ENCODE measurements at regions not wholly inside any gene's neighbourhood (a gene's known extent, or its start where the extent isn't known, plus 50 kb on each side); places are given as distances from the start of the nearest gene placed in this dataset.

DNA sequence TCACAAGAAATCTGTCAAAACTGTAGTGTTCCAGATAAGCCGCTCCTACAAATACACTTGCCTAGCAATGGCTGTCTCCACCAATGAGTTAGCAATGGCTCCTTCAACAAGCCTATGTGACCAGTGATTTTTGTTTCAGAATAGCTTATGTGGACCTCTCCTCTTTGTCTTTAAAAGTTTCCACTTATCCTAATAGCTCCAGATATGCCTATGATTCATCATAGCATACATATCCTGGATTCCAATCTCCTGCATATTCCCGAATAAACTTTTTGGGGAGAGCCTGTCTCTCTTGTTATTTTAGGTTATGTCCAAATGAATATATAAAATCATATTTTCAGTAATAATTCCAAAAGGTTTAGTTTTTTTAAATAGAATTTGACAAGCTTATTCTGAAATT is 510.6 kb downstream of the ARL4A start:
- Histone ChIP-seq H3K36me3 (ENCODE audit: low read depth) (no peaks in the 10 kb centered on the region), H3F3A (ENCODE audit: insufficient read depth) (no peaks in the 10 kb centered on the region), H3K27me3 (replicated peaks; ENCODE audit: insufficient read depth) (no peaks in the 10 kb centered on the region), H3K79me2 (ENCODE audit: insufficient read depth) (no peaks in the 10 kb centered on the region), H3K9ac (no peak overlapping the region), H4K20me1 (ENCODE audit: insufficient read depth) (no peaks in the 10 kb centered on the region), H3K4me3 (no peak overlapping the region), H3K9me3 (ENCODE audit: low read depth) (no peaks in the 10 kb centered on the region), H2AFZ (no peak overlapping the region), H3K27ac (no peak overlapping the region), H3K9me2 (ENCODE audit: insufficient read depth) (no peaks in the 10 kb centered on the region), H3K4me1 (ENCODE audit: insufficient read depth) (peaks cover 12% of the 10 kb centered on the region; the same call in 1 of the 2 replicates), H3K4me2 (ENCODE audit: unreplicated experiment) (no peak overlapping the region)
- DNase-seq: no peak
- TF ChIP-seq EZH2phosphoT487 (IDR thresholded peaks at IDR 0.05; ENCODE audit: insufficient read depth, low read depth) (no peak), EZH2 (IDR thresholded peaks at IDR 0.05; ENCODE audit: insufficient read depth, poor library complexity, severe bottlenecking) (no peak)
- in situ Hi-C loops (cut with MboI): no loop called here
- 72 to 84% methylated on average over 2 of the region's 2 CpGs for WGBS, 2 experiments (ENCODE audit: low coverage in 1 of 2, low lambda C conversion rate in 2 of 2, missing lambda C conversion rate in 2 of 2)

DNA sequence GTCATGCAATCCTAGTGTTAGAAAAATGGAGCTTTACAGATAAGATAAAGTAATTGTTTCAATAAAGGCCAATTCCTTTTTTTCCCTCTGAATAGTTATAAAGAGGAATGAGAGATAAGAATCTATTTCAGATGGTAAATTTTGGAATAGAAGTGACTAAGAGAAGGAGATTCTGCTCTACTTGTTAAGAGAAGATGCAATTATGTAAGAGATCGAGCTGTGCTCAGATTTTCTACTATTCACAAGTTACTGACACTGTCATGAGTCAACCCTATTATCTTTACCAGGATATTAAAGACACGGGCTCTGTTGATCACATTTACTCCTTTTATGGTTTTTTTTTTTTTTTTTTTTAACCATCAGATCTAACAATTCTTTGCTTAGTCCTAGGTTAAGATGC is 511.3 kb downstream of the ARL4A start:
- Histone ChIP-seq H3K79me2 (ENCODE audit: insufficient read depth) (no peaks in the 10 kb centered on the region), H3K9me2 (ENCODE audit: insufficient read depth) (no peaks in the 10 kb centered on the region), H3K27me3 (replicated peaks; ENCODE audit: insufficient read depth) (no peaks in the 10 kb centered on the region), H3K27ac (no peak overlapping the region), H3F3A (ENCODE audit: insufficient read depth) (no peaks in the 10 kb centered on the region), H3K4me3 (no peak overlapping the region), H3K4me1 (ENCODE audit: insufficient read depth) (peaks cover 12% of the 10 kb centered on the region; the same call in 1 of the 2 replicates), H3K36me3 (ENCODE audit: low read depth) (no peaks in the 10 kb centered on the region), H4K20me1 (ENCODE audit: insufficient read depth) (no peaks in the 10 kb centered on the region), H2AFZ (no peak overlapping the region), H3K4me2 (ENCODE audit: unreplicated experiment) (no peak overlapping the region), H3K9ac (no peak overlapping the region), H3K9me3 (ENCODE audit: low read depth) (no peaks in the 10 kb centered on the region)
- TF ChIP-seq EZH2phosphoT487 (IDR thresholded peaks at IDR 0.05; ENCODE audit: insufficient read depth, low read depth) (no peak), EZH2 (IDR thresholded peaks at IDR 0.05; ENCODE audit: insufficient read depth, poor library complexity, severe bottlenecking) (no peak)
- 14 to 22% methylated on average over 2 of the region's 2 CpGs for WGBS, 2 experiments (ENCODE audit: low coverage in 1 of 2, low lambda C conversion rate in 2 of 2, missing lambda C conversion rate in 2 of 2)
- in situ Hi-C loops (cut with MboI): no loop called here
- peak; percentile 36 for DNase-seq

DNA sequence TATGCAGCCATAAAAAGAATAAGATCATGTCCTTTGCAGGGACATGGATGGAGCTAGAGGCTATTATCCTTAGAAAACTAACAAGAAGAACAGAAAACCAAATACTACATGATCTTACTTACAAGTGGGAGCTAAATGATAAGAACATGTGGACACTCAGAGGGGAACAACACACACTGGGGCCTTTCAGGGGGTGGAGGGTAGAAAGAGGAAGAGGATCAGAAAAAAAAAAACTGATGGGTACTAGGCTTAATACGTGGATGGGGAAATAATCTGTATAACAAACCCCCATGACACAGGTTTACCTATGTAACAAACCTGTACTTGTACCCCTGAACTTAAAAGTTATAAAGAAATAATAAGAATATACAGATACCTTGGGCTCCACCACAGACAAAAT is 514.2 kb downstream of the ARL4A start:
- peaks cover 12% of the 10 kb centered on the region; the same call in 1 of the 2 replicates for H3K4me1 ChIP-seq (ENCODE audit: insufficient read depth)
- H3K9me2 ChIP-seq (ENCODE audit: insufficient read depth): no peaks in the 10 kb centered on the region
- H3K27ac ChIP-seq: no peak overlapping the region
- no peaks in the 10 kb centered on the region for H3K36me3 ChIP-seq (ENCODE audit: low read depth)
- H4K20me1 ChIP-seq (ENCODE audit: insufficient read depth): no peaks in the 10 kb centered on the region
- H3K79me2 ChIP-seq (ENCODE audit: insufficient read depth): no peaks in the 10 kb centered on the region
- no peak for DNase-seq
- H2AFZ ChIP-seq: no peak overlapping the region
- no peak for TF ChIP-seq EZH2 (IDR thresholded peaks at IDR 0.05; ENCODE audit: insufficient read depth, poor library complexity, severe bottlenecking)
- no peak for TF ChIP-seq EZH2phosphoT487 (IDR thresholded peaks at IDR 0.05; ENCODE audit: insufficient read depth, low read depth)
- H3K4me2 ChIP-seq (ENCODE audit: unreplicated experiment): no peak overlapping the region
- WGBS, 2 experiments (ENCODE audit: low coverage in 1 of 2, low lambda C conversion rate in 2 of 2, missing lambda C conversion rate in 2 of 2): 18 to 58% methylated on average over 1 of the region's 1 CpG
- H3K9ac ChIP-seq: no peak overlapping the region
- in situ Hi-C loops (cut with MboI): no loop called here
- 0 out of 2 replicates have a peak, but pooled peaks cover 4% of the 10 kb centered on the region for H3K27me3 ChIP-seq (replicated peaks; ENCODE audit: insufficient read depth)
- no peak overlapping the region for H3K4me3 ChIP-seq
- no peaks in the 10 kb centered on the region for H3K9me3 ChIP-seq (ENCODE audit: low read depth)
- H3F3A ChIP-seq (ENCODE audit: insufficient read depth): no peaks in the 10 kb centered on the region

DNA sequence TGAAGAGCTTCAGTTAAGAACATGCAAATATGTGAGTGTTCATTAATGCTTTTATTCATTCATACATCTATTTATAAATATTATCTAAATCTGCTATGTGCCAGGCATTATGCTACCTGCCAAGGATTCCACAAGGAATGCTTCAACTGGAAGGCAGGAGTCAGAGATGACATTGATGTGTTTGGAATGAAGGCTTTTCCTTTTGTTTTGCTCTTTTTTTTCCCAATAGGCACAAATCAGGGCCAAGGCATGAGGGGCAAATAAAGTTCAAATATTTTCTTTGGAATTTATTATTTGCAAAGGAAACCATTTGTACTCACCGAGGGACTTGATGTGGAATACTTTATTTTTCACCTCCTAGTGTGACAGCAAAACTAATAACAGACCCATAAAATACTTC is 530.3 kb downstream of the ARL4A start:
- Histone ChIP-seq H3K4me2 (ENCODE audit: unreplicated experiment) (no peak overlapping the region), H3K9ac (no peak overlapping the region), H3K4me3 (no peak overlapping the region), H3K9me3 (ENCODE audit: low read depth) (no peaks in the 10 kb centered on the region), H3K79me2 (ENCODE audit: insufficient read depth) (no peaks in the 10 kb centered on the region), H3K27me3 (replicated peaks; ENCODE audit: insufficient read depth) (no peaks in the 10 kb centered on the region), H3K9me2 (ENCODE audit: insufficient read depth) (no peaks in the 10 kb centered on the region), H2AFZ (peak overlapping the region; percentile 29; the same call in 1 of the 2 replicates), H4K20me1 (ENCODE audit: insufficient read depth) (no peaks in the 10 kb centered on the region), H3K36me3 (ENCODE audit: low read depth) (no peaks in the 10 kb centered on the region), H3K4me1 (ENCODE audit: insufficient read depth) (no peaks in the 10 kb centered on the region), H3K27ac (no peak overlapping the region), H3F3A (ENCODE audit: insufficient read depth) (no peaks in the 10 kb centered on the region)
- in situ Hi-C loops (cut with MboI): no loop called here
- TF ChIP-seq EZH2phosphoT487 (IDR thresholded peaks at IDR 0.05; ENCODE audit: insufficient read depth, low read depth) (no peak), EZH2 (IDR thresholded peaks at IDR 0.05; ENCODE audit: insufficient read depth, poor library complexity, severe bottlenecking) (no peak)
- DNase-seq: no peak
- 0 to 2% methylated on average over 1 of the region's 1 CpG for whole genome bisulfite sequencing, 2 experiments (ENCODE audit: low coverage in 1 of 2, low lambda C conversion rate in 2 of 2, missing lambda C conversion rate in 2 of 2)

DNA sequence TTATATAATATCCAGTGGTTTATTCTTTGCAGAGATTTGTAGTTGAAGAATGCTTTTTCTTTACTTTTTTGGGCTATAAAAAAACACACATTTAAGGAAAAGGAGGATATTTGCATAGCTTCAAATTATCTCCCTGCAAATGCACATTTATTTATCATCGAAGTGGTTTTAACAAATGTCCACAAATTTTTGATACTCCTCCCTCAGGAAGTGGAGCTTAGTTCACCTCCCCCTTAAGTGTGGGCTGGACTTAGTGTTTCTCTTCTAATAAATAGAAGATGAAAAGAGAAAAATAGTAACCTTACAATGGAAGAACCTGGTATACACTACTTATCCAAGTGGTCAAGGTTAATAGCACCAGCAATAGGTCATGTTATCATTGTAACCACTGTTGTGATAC is 537.6 kb downstream of the ARL4A start:
- Histone ChIP-seq H2AFZ (no peak overlapping the region), H3K79me2 (ENCODE audit: insufficient read depth) (no peaks in the 10 kb centered on the region), H3K9me3 (ENCODE audit: low read depth) (no peaks in the 10 kb centered on the region), H3K9ac (no peak overlapping the region), H3K36me3 (ENCODE audit: low read depth) (no peaks in the 10 kb centered on the region), H3K27me3 (replicated peaks; ENCODE audit: insufficient read depth) (no peaks in the 10 kb centered on the region), H4K20me1 (ENCODE audit: insufficient read depth) (no peaks in the 10 kb centered on the region), H3K4me1 (ENCODE audit: insufficient read depth) (no peaks in the 10 kb centered on the region), H3K9me2 (ENCODE audit: insufficient read depth) (no peaks in the 10 kb centered on the region), H3K27ac (no peak overlapping the region), H3F3A (ENCODE audit: insufficient read depth) (no peaks in the 10 kb centered on the region), H3K4me3 (no peak overlapping the region), H3K4me2 (ENCODE audit: unreplicated experiment) (no peak overlapping the region)
- in situ Hi-C loops (cut with MboI): no loop called here
- 24 to 44% methylated on average over 1 of the region's 1 CpG for WGBS, 2 experiments (ENCODE audit: low coverage in 1 of 2, low lambda C conversion rate in 2 of 2, missing lambda C conversion rate in 2 of 2)
- DNase-seq: no peak
- TF ChIP-seq EZH2 (IDR thresholded peaks at IDR 0.05; ENCODE audit: insufficient read depth, poor library complexity, severe bottlenecking): no peak
- no peak for TF ChIP-seq EZH2phosphoT487 (IDR thresholded peaks at IDR 0.05; ENCODE audit: insufficient read depth, low read depth)

Measured in GM23248 (cell line).